OCI-LY7 (cell line): ENCODE measurements at regions not wholly inside any gene's neighbourhood (a gene's known extent, or its start where the extent isn't known, plus 50 kb on each side); places are given as distances from the start of the nearest gene placed in this dataset.

Source experiments
- EZH2phosphoT487 ChIP-seq: fragments of 200-600 bp; sonication (generic); IDR thresholded peaks from 2 replicates; pipeline ENCODE4 v1.6.1; 2018; ENCODE audit warnings: low read depth, borderline replicate concordance, mild to moderate bottlenecking, mixed run types, antibody characterized with exemption, low read length, moderate library complexity, mixed read lengths
- TF ChIP-seq, protein P1 (sequence below): fragments of 200-600 bp; sonication (generic); conservative IDR thresholded peaks from 2 replicates; pipeline ENCODE4 v1.5.1; 2014; ENCODE audit warnings: mild to moderate bottlenecking, antibody characterized with exemption, low read length, moderate library complexity, mixed read lengths

DNA sequence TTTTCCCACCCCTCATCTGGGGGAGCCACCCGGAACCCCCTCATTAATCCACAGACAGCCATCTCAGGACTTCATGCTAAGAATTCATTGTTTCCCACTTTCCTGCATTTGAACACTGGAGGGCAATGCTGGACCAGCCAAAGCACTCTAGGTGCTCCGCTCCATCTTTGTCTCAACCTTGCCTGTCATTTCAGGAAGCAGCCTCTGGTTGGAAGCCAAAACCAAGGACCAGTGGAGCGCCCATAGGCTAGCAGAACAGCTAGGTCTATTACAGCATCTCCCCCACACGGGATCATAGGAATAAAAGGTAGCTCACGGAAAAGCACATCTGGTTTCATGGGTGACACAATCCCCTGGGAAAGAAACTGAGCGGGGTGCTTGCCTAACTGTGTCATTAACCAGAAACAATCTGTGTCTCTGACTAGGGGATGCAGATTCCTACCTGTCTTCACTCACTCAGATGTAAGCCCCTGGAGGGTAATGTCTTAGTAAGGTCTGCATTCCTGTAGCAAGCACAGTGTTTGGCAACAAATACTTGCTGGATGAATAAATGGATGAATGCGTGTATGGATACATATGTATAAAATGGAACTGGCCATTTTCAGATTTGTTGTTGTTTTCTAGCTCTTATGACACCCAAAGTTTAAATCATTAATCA lies 197.0 kb downstream of the DAD1 start:
- TF ChIP-seq, protein P1, sequence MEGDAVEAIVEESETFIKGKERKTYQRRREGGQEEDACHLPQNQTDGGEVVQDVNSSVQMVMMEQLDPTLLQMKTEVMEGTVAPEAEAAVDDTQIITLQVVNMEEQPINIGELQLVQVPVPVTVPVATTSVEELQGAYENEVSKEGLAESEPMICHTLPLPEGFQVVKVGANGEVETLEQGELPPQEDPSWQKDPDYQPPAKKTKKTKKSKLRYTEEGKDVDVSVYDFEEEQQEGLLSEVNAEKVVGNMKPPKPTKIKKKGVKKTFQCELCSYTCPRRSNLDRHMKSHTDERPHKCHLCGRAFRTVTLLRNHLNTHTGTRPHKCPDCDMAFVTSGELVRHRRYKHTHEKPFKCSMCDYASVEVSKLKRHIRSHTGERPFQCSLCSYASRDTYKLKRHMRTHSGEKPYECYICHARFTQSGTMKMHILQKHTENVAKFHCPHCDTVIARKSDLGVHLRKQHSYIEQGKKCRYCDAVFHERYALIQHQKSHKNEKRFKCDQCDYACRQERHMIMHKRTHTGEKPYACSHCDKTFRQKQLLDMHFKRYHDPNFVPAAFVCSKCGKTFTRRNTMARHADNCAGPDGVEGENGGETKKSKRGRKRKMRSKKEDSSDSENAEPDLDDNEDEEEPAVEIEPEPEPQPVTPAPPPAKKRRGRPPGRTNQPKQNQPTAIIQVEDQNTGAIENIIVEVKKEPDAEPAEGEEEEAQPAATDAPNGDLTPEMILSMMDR: peak; percentile 99
- no peak for TF ChIP-seq EZH2phosphoT487
